A549 (cell line): ENCODE measurements at regions not wholly inside any gene's neighbourhood (a gene's known extent, or its start where the extent isn't known, plus 50 kb on each side); places are given as distances from the start of the nearest gene placed in this dataset.
"Not testable (repeated sequence)": the region's sequence is repeated elsewhere in the genome, so short reads cannot be mapped to it uniquely, and the experiment has no call there.

ENCODE experiments used
- CTCF ChIP-seq: fragments of >200 bp; sonication (Bioruptor Twin); formaldehyde crosslinking; IDR thresholded peaks from 3 replicates; pipeline ENCODE4 v1.5.1; 2016
- SMC3 ChIP-seq: fragments of >200 bp; sonication (Bioruptor Twin); formaldehyde crosslinking; IDR thresholded peaks from 3 replicates; pipeline ENCODE4 v1.6.1; 2018; ENCODE audit warnings: inconsistent platforms

GRCh38 chr10:42192450-42192849, 445.9 kb downstream of the ZNF33B start:
- not testable (repeated sequence) for TF ChIP-seq SMC3
- TF ChIP-seq CTCF, result peak; percentile 25; the same call in 2 of the 3 replicates
